ENCODE measurements at regions not wholly inside any gene's neighbourhood (a gene's known extent, or its start where the extent isn't known, plus 50 kb on each side); places are given as distances from the start of the nearest gene placed in this dataset.

GRCh38 chr3:181212271-181212670, 222.7 kb upstream of the DNAJC19 start:
- Histone ChIP-seq H3K79me1 (ENCODE audit: low read depth, low read length) (no peaks in the 10 kb centered on the region), H3K4me1 (replicated peaks in 1 of 4; ENCODE audit: control insufficient read depth in 3 of 4, insufficient read depth in 4 of 4, low read length in 3 of 4) (no peaks in the 10 kb centered on the region), H2AFZ (ENCODE audit: low read length) (no peak overlapping the region), H3K79me2 (ENCODE audit: control insufficient read depth in 1 of 2, insufficient read depth in 2 of 2, low read length in 2 of 2) (no peaks in the 10 kb centered on the region), H2BK120ac (replicated peaks; ENCODE audit: low read depth, low read length) (no peak overlapping the region), H3K36me3 (ENCODE audit: control insufficient read depth in 2 of 4, insufficient read depth in 4 of 4, low read length in 3 of 4) (no peaks in the 10 kb centered on the region), H3K27me3 (replicated peaks in 1 of 4; ENCODE audit: control insufficient read depth in 3 of 4, extremely low read depth in 1 of 4, insufficient read depth in 3 of 4, low read length in 3 of 4) (no peaks in the 10 kb centered on the region), H2BK20ac (ENCODE audit: low read length) (no peak overlapping the region), H4K5ac (ENCODE audit: insufficient read length, low read depth, low read length) (no peak overlapping the region), H4K8ac (ENCODE audit: extremely low read depth, insufficient read depth, low read length) (no peak overlapping the region), H3K4me3 (ENCODE audit: extremely low read depth in 1 of 4, insufficient read depth in 2 of 4, low read depth in 3 of 4, low read length in 4 of 4) (no peak overlapping the region), H3K9me3 (ENCODE audit: insufficient read depth in 2 of 2, low read depth in 1 of 2, low read length in 1 of 2) (no peaks in the 10 kb centered on the region), H3K18ac (ENCODE audit: extremely low read depth, low read length) (no peak overlapping the region), H3K56ac (replicated peaks; ENCODE audit: insufficient read length, low read depth, low read length) (no peak overlapping the region), H3K9ac (replicated peaks in 1 of 4; ENCODE audit: extremely low read depth in 1 of 4, low read depth in 3 of 4, low read length in 3 of 4) (no peak overlapping the region), H3K4ac (replicated peaks; ENCODE audit: insufficient read length, low read depth, low read length) (no peak overlapping the region), H3K14ac (ENCODE audit: insufficient read length) (no peak overlapping the region), H2BK5ac (ENCODE audit: low read depth, low read length) (no peak overlapping the region), H2AK5ac (ENCODE audit: low read depth, low read length) (no peak overlapping the region), H2BK12ac (ENCODE audit: low read depth, low read length) (no peak overlapping the region), H3K23ac (ENCODE audit: insufficient read length) (no peak overlapping the region), H3K4me2 (ENCODE audit: insufficient read depth in 1 of 2, low read depth in 2 of 2, low read length in 2 of 2) (no peak overlapping the region), H4K20me1 (replicated peaks in 1 of 2; ENCODE audit: control insufficient read depth in 1 of 2, insufficient read depth in 2 of 2, low read length in 2 of 2) (no peaks in the 10 kb centered on the region), H2BK15ac (ENCODE audit: low read length) (no peak overlapping the region), H3K23me2 (ENCODE audit: low read depth, low read length) (no peaks in the 10 kb centered on the region), H3K27ac (ENCODE audit: low read depth, low read length) (no peak overlapping the region), H4K91ac (replicated peaks; ENCODE audit: insufficient read length, low read length) (no peak overlapping the region)
- FAIRE-seq (no peak), DNase-seq (ENCODE audit: low read depth in 1 of 2, low spot score in 2 of 2) (no peak)
- WGBS, 2 experiments (ENCODE audit: extremely low coverage in 1 of 2, insufficient coverage in 1 of 2, insufficient read length in 1 of 2, insufficient replicate concordance in 2 of 2, low coverage in 1 of 2, low lambda C conversion rate in 2 of 2, missing lambda C conversion rate in 1 of 2), result 90% methylated on average over 1 of the region's 1 CpG; no CpG with 5 or more reads in 1 of the 2 experiments
- CTCF ChIA-PET (ENCODE audit: partially characterized antibody), result no interaction called here
- POLR2A ChIA-PET (ENCODE audit: partially characterized antibody), result no interaction called here
- TF ChIP-seq SIN3A (conservative IDR thresholded peaks at IDR 0.05 in 1 of 2, IDR thresholded peaks at IDR 0.05 in 1 of 2; ENCODE audit: low read depth in 1 of 2, low read length in 2 of 2), result no peak
- TF ChIP-seq KDM4A (IDR thresholded peaks at IDR 0.05; ENCODE audit: low read depth, low read length, severe bottlenecking), result no peak
- TF ChIP-seq SP2 (IDR thresholded peaks at IDR 0.05; ENCODE audit: low read length), result no peak
- no peak for TF ChIP-seq SP1 (IDR thresholded peaks at IDR 0.05; ENCODE audit: low read depth, low read length)
- no peak for TF ChIP-seq SIRT6 (IDR thresholded peaks at IDR 0.05; ENCODE audit: low read length)
- TF ChIP-seq TAF1 (IDR thresholded peaks at IDR 0.05; ENCODE audit: low read depth, low read length), result no peak
- TF ChIP-seq POU5F1 (IDR thresholded peaks at IDR 0.05; ENCODE audit: low read depth, low read length), result no peak
- no peak for TF ChIP-seq MAFK (IDR thresholded peaks at IDR 0.05; ENCODE audit: low read depth, low read length)
- TF ChIP-seq, protein P1, sequence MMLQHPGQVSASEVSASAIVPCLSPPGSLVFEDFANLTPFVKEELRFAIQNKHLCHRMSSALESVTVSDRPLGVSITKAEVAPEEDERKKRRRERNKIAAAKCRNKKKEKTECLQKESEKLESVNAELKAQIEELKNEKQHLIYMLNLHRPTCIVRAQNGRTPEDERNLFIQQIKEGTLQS (IDR thresholded peaks at IDR 0.05; ENCODE audit: insufficient read depth, low read depth, low read length), result no peak
- TF ChIP-seq BRCA1 (IDR thresholded peaks at IDR 0.05; ENCODE audit: low read depth, low read length), result no peak
